ENCODE measurements at regions not wholly inside any gene's neighbourhood (a gene's known extent, or its start where the extent isn't known, plus 50 kb on each side); places are given as distances from the start of the nearest gene placed in this dataset.
"Not testable (repeated sequence)": the region's sequence is repeated elsewhere in the genome, so short reads cannot be mapped to it uniquely, and the experiment has no call there.

DNA sequence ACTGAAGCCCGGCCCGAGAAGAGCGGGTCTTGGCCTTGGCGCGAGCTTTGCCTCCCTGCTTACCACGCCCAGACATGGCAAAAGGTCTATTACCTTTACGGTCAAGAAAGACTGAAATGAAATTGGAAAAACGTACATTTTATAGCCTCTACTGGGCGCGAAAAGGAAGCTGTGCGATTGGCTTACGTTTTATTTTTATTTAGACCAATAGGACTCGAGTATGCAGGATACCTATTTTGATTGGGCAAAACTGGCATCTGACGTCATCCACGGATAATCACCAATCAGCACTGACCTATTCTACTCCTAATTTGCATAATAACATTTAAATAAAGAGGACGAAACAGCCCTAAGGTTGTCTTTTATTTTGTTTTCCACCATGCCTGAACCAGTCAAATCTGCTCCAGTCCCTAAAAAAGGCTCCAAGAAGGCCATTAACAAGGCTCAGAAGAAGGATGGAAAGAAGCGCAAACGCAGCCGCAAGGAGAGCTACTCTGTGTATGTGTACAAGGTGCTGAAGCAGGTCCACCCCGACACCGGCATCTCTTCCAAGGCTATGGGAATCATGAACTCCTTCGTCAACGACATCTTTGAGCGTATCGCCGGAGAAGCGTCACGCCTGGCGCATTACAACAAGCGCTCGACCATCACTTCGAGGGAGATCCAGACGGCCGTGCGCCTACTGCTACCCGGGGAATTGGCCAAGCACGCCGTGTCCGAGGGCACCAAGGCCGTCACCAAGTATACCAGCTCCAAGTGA lies 97.4 kb downstream of the OR2B2 start:
- intact Hi-C loops (cut with micrococcal nuclease): loop anchor here (10.0 kb wide), 3 partner anchors 270 to 1780 kb away; partner anchors contain the start of gene ZNF165
- H3K4me1 Mint-ChIP-seq (ENCODE audit: insufficient read depth, unreplicated experiment): peaks cover 11% of the 10 kb centered on the region

DNA sequence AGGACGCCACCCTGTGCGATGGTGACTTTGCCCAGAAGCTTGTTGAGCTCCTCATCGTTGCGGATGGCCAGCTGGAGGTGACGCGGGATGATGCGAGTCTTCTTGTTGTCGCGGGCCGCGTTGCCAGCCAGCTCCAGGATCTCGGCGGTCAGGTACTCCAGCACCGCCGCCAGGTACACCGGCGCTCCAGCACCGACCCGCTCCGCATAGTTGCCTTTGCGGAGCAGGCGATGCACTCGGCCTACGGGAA lies 97.9 kb downstream of the OR2B2 start:
- DNase-seq (ENCODE audit: unreplicated experiment); H3K27me3 Mint-ChIP-seq (ENCODE audit: insufficient read depth, unreplicated experiment); CTCF ChIA-PET; H3K9me3 Mint-ChIP-seq (ENCODE audit: unreplicated experiment): not testable (repeated sequence)
- POLR2A ChIA-PET: interaction anchor here (0.7 to 10.8 kb wide), 25 partner anchors 7 to 1788 kb away, joined by 3 to 690 read pairs (median 7); a partner anchor contains a TSS
- BruUV-seq (replicated peaks): TSS peak; percentile 99
- Mint-ChIP-seq H3K4me3 (ENCODE audit: unreplicated experiment) (peak overlapping the region; percentile 70), H3K27ac (ENCODE audit: low read depth, unreplicated experiment) (peak overlapping the region; percentile 53), H3K4me1 (ENCODE audit: insufficient read depth, unreplicated experiment) (peaks cover 11% of the 10 kb centered on the region), H3K36me3 (ENCODE audit: insufficient read depth, unreplicated experiment) (peaks cover 13% of the 10 kb centered on the region)
- intact Hi-C loops (cut with micrococcal nuclease): loop anchor here (10.0 kb wide), 3 partner anchors 270 to 1780 kb away; partner anchors contain the start of gene ZNF165

More for the DNA sequence above, 97.4 kb downstream of the OR2B2 start:
- Mint-ChIP-seq H3K4me3 (ENCODE audit: unreplicated experiment) (peak overlapping the region; percentile 70), H3K9me3 (ENCODE audit: unreplicated experiment) (no peaks in the 10 kb centered on the region), H3K27ac (ENCODE audit: low read depth, unreplicated experiment) (peak overlapping the region; percentile 68), H3K36me3 (ENCODE audit: insufficient read depth, unreplicated experiment) (peaks cover 12% of the 10 kb centered on the region), H3K27me3 (ENCODE audit: insufficient read depth, unreplicated experiment) (no peaks in the 10 kb centered on the region)
- ChIA-PET POLR2A (interaction anchor here (0.6 to 10.8 kb wide), 27 partner anchors 7 to 1788 kb away, joined by 3 to 690 read pairs (median 6); a partner anchor contains a TSS), CTCF (interaction anchor here (0.6 kb wide), 1 partner anchor 1639 kb away, joined by 3 read pairs; no protein-coding TSS in a partner anchor)
- TF ChIP-seq, protein P1, sequence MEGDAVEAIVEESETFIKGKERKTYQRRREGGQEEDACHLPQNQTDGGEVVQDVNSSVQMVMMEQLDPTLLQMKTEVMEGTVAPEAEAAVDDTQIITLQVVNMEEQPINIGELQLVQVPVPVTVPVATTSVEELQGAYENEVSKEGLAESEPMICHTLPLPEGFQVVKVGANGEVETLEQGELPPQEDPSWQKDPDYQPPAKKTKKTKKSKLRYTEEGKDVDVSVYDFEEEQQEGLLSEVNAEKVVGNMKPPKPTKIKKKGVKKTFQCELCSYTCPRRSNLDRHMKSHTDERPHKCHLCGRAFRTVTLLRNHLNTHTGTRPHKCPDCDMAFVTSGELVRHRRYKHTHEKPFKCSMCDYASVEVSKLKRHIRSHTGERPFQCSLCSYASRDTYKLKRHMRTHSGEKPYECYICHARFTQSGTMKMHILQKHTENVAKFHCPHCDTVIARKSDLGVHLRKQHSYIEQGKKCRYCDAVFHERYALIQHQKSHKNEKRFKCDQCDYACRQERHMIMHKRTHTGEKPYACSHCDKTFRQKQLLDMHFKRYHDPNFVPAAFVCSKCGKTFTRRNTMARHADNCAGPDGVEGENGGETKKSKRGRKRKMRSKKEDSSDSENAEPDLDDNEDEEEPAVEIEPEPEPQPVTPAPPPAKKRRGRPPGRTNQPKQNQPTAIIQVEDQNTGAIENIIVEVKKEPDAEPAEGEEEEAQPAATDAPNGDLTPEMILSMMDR (IDR thresholded peaks at IDR 0.05; ENCODE audit: unreplicated experiment): no peak
- DNase-seq (ENCODE audit: unreplicated experiment): peak; percentile 93
- BruUV-seq (replicated peaks): no TSS peak

GRCh38 chr6:27812805-27813492 lies 99.2 kb downstream of the OR2B2 start:
- H3K4me3 Mint-ChIP-seq (ENCODE audit: unreplicated experiment): no peak overlapping the region
- no peaks in the 10 kb centered on the region for H3K9me3 Mint-ChIP-seq (ENCODE audit: unreplicated experiment)
- BruUV-seq (replicated peaks): no TSS peak
- peaks cover 13% of the 10 kb centered on the region for H3K36me3 Mint-ChIP-seq (ENCODE audit: insufficient read depth, unreplicated experiment)
- peak overlapping the region; percentile 59 for H3K27ac Mint-ChIP-seq (ENCODE audit: low read depth, unreplicated experiment)
- intact Hi-C loops (cut with micrococcal nuclease): loop anchor here (10.0 kb wide), 3 partner anchors 272 to 1778 kb away; partner anchors contain the start of gene ZNF165
- CTCF ChIA-PET: interaction anchor here (0.6 to 1.7 kb wide), 3 partner anchors 12 to 1905 kb away, joined by 3 to 5 read pairs (median 3); no protein-coding TSS in a partner anchor
- no peaks in the 10 kb centered on the region for H3K27me3 Mint-ChIP-seq (ENCODE audit: insufficient read depth, unreplicated experiment)
- POLR2A ChIA-PET: interaction anchor here (0.6 to 10.8 kb wide), 24 partner anchors 9 to 1787 kb away, joined by 3 to 690 read pairs (median 13); a partner anchor contains a TSS
- TF ChIP-seq, protein P1 (IDR thresholded peaks at IDR 0.05; ENCODE audit: unreplicated experiment): no peak
- H3K4me1 Mint-ChIP-seq (ENCODE audit: insufficient read depth, unreplicated experiment): peaks cover 11% of the 10 kb centered on the region
- no peak for DNase-seq (ENCODE audit: unreplicated experiment)

- BruUV-seq (replicated peaks): no TSS peak
- Mint-ChIP-seq H3K9me3 (ENCODE audit: unreplicated experiment) (no peaks in the 10 kb centered on the region), H3K4me1 (ENCODE audit: insufficient read depth, unreplicated experiment) (peaks cover 12% of the 10 kb centered on the region), H3K27me3 (ENCODE audit: insufficient read depth, unreplicated experiment) (no peaks in the 10 kb centered on the region), H3K36me3 (ENCODE audit: insufficient read depth, unreplicated experiment) (peaks cover 13% of the 10 kb centered on the region), H3K27ac (ENCODE audit: low read depth, unreplicated experiment) (peak overlapping the region; percentile 59), H3K4me3 (ENCODE audit: unreplicated experiment) (no peak overlapping the region)
- ChIA-PET POLR2A (interaction anchor here (0.6 to 10.8 kb wide), 27 partner anchors 9 to 1786 kb away, joined by 3 to 690 read pairs (median 13); partner anchors contain the start of gene ZKSCAN8), CTCF (interaction anchor here (0.7 to 3.2 kb wide), 3 partner anchors 12 to 83 kb away, joined by 3 to 10 read pairs (median 5); no protein-coding TSS in a partner anchor)
- no peak for DNase-seq (ENCODE audit: unreplicated experiment)
- intact Hi-C loops (cut with micrococcal nuclease): loop anchor here (10.0 kb wide), 3 partner anchors 273 to 1777 kb away; partner anchors contain the start of gene ZNF165
- TF ChIP-seq, protein P1 (IDR thresholded peaks at IDR 0.05; ENCODE audit: unreplicated experiment): no peak
Observed at GRCh38 chr6:27812078-27812804, 100.0 kb downstream of the OR2B2 start.

Measured in MCF 10A (cell line).